ENCODE measurements at regions not wholly inside any gene's neighbourhood (a gene's known extent, or its start where the extent isn't known, plus 50 kb on each side); places are given as distances from the start of the nearest gene placed in this dataset.
"Not testable (repeated sequence)": the region's sequence is repeated elsewhere in the genome, so short reads cannot be mapped to it uniquely, and the experiment has no call there.

DNA sequence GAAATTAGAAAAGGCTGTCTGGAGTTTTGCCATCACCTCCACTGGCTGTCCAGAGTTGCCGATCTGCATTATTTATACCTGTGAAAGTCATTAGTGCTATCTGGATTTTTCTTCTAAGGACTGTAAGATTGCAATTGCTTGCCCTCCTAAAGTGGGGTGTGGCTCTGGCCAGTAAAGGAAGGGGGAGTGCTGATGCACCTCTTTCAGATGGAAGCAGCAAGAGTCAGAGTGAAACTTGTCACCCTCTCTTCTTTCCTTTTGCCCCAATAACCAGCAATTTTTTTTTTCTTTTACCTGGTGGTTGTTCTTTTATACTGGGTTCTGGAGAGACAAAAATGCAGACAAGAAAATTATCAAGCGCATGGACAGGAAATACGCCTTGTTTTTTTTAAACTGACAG is 527.4 kb upstream of the NRP1 start:
- TF ChIP-seq, protein P1, sequence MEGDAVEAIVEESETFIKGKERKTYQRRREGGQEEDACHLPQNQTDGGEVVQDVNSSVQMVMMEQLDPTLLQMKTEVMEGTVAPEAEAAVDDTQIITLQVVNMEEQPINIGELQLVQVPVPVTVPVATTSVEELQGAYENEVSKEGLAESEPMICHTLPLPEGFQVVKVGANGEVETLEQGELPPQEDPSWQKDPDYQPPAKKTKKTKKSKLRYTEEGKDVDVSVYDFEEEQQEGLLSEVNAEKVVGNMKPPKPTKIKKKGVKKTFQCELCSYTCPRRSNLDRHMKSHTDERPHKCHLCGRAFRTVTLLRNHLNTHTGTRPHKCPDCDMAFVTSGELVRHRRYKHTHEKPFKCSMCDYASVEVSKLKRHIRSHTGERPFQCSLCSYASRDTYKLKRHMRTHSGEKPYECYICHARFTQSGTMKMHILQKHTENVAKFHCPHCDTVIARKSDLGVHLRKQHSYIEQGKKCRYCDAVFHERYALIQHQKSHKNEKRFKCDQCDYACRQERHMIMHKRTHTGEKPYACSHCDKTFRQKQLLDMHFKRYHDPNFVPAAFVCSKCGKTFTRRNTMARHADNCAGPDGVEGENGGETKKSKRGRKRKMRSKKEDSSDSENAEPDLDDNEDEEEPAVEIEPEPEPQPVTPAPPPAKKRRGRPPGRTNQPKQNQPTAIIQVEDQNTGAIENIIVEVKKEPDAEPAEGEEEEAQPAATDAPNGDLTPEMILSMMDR (IDR thresholded peaks at IDR 0.05; ENCODE audit: insufficient read depth, low read length): no peak
- no peak for DNase-seq (ENCODE audit: low read depth)
- no peak overlapping the region for H3K4me3 ChIP-seq (ENCODE audit: low read depth, low read length)

DNA sequence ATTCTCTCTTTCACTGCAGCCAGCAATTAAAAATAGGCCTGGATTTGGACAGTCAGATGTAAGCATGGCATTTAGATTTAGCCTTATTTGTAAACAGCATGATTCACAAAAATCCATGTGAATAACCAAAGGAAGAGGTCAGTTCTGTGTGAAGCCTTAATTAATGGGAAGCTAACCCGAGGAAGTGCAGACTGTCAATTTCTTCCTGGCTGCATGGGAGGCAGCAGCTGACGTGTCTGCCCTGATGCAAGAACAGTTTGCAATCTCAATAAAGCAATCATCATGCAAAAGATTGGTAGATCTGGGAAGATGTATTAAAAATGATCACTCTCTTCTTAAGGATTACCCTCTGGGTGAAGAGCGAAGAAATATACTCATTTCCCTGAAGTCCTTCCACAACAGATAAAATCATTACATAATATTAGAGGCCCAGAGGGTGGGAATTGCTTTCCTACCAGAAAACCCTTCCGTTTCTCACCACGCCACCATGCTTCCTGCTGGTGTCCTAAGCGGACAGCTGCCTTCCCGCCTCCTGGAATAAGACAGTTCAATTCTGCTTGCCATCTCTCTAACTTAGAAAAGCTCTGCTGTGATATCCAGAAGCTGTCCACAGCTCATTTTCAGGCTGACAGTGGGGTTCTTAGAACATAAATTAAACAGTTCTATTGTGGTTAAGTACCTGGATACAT is 526.7 kb upstream of the NRP1 start:
- DNase-seq (ENCODE audit: low read depth): no peak
- TF ChIP-seq, protein P1 (IDR thresholded peaks at IDR 0.05; ENCODE audit: insufficient read depth, low read length): no peak
- no peak overlapping the region for H3K4me3 ChIP-seq (ENCODE audit: low read depth, low read length)

DNA sequence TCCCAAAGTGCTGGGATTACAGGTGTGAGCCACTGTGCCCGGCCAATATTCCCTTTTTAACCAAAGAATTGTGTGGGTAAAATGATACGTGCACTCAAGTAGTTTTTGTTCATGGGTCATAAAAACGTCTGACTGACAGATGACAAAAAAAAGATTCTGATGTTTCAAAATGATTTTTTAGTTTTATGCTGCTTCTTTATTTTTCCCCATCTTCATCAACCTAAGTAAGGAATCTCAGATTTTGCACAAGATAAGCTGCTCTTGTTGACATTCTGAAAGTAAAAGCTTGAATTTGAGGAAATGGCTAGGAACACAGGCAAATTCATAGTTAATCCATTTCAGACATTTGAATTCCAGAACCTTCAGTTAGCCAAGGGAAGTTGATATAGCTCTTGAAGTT is 526.1 kb upstream of the NRP1 start:
- H3K4me3 ChIP-seq (ENCODE audit: low read depth, low read length): no peak overlapping the region
- no peak for DNase-seq (ENCODE audit: low read depth)
- TF ChIP-seq, protein P1 (IDR thresholded peaks at IDR 0.05; ENCODE audit: insufficient read depth, low read length): no peak

DNA sequence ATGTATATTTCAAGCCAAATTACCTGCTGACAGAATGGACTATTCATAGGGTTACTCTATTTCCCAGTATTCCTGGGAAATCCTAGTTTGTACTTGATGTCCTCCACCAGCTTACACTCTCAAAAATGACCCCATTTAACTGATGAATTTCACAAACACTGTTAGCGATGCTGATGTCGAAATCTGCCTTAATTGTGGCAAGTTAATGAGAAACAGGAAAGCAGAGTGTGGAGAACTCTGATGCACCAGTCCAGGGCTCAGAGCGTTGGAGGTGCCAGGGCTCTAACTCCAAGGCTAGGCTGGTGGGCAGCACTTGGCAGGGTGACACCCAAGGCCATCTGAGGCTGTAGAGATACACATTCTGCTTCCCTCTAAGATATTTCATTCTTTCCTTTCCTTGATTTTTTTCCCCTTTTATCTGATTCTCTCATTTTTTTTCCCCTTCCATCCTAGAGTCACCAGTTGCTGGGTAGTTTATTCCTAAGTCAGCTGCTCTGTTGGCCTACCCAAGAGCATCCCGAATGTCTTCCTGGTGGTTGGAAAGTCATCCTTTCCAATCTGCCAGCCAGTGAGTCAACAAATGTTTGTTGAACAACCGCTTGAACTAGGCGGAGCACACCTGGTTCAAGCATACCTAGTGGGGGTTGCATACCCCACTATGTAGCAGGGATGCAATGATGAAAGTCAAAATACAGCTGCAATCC is 525.0 kb upstream of the NRP1 start:
- DNase-seq (ENCODE audit: low read depth): no peak
- TF ChIP-seq, protein P1 (IDR thresholded peaks at IDR 0.05; ENCODE audit: insufficient read depth, low read length): no peak
- no peak overlapping the region for H3K4me3 ChIP-seq (ENCODE audit: low read depth, low read length)

DNA sequence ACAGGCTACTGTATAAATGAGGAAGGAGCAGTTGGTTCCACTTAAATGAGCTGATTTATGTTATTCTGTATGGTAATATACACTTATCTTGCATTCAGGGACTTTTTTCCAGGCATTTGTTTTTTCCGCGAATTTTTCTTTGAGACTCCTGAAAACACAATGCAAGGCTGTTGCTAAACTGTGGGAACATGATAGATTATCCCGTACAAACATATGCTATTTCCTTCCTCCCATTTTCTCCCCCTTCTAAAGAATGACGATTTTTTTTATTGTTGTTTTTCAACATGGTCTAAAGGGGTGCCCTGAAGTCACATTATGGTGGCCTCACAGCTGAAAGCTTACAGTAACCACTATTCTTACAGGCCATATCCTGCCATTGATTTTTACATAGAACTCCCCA is 523.9 kb upstream of the NRP1 start:
- no peak for DNase-seq (ENCODE audit: low read depth)
- TF ChIP-seq, protein P1 (IDR thresholded peaks at IDR 0.05; ENCODE audit: insufficient read depth, low read length): no peak
- H3K4me3 ChIP-seq (ENCODE audit: low read depth, low read length): no peak overlapping the region

DNA sequence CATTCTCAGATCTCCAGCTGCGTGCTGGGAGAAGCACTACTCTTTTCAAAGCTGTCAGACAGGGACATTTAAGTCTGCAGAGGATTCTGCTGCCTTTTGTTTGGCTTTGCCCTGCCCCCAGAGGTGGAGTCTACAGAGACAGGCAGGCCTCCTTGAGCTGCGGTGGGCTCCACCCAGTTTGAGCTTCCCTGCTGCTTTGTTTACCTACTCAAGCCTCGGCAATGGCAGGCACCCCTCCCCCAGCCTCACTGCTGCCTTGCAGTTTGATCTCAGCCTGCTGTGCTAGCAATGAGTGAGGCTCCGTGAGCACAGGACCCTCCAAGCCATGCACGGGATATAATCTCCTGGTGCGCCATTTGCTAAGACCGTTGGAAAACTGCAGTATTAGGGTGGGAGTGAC is 518.8 kb upstream of the NRP1 start:
- not testable (repeated sequence) for H3K4me3 ChIP-seq (ENCODE audit: low read depth, low read length); DNase-seq (ENCODE audit: low read depth)

DNA sequence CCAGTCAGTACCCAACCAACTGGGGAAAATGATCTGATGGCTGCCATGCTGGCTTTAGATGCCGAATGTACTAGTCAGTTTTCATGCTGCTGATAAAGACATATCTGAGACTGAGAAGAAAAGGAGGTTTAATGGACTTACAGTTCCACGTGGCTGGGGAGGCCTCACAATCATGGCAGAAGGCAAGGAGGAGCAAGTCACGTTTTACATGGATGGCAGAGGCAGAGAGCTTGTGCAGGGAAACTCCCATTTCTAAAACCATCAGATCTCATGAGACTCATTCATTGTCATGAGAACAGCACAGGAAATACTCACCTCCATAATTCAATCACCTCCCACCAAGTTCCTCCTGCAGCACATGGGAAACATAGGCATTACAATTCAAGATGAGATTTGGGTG is 508.9 kb upstream of the NRP1 start:
- no peak for DNase-seq (ENCODE audit: low read depth)
- no peak overlapping the region for H3K4me3 ChIP-seq (ENCODE audit: low read depth, low read length)
- TF ChIP-seq, protein P1 (IDR thresholded peaks at IDR 0.05; ENCODE audit: insufficient read depth, low read length): no peak
